Thyroid gland (tissue), 4 donors: ENCODE measurements at regions not wholly inside any gene's neighbourhood (a gene's known extent, or its start where the extent isn't known, plus 50 kb on each side); places are given as distances from the start of the nearest gene placed in this dataset.
A peak's percentile ranks its signal among the peaks of the same experiment; 100 is the strongest.

Experiments
- DNase-seq, 2 donors: peaks; one replicate each; pipeline ENCODE4 v3.0.0-alpha.2; 2019
- H3K27ac ChIP-seq, 3 donors: fragments of 200-600 bp; sonication (generic); 1 replicate in 2 of 3; 2 replicates in 1 of 3; pipeline ENCODE4 v1.5.1; 2016 to 2019; ENCODE audit warnings: mild to moderate bottlenecking in 1 of 3, moderate library complexity in 1 of 3
- H3K27me3 ChIP-seq: fragments of 200-600 bp; sonication (generic); one replicate; pipeline ENCODE4 v1.5.1; 2019
- H3K36me3 ChIP-seq, 2 donors: fragments of 200-600 bp; sonication (generic); one replicate each; pipeline ENCODE4 v1.5.1; 2016 to 2019
- H3K4me1 ChIP-seq, 2 donors: fragments of 200-600 bp; sonication (generic); one replicate each; pipeline ENCODE4 v1.5.1; 2017 to 2019
- H3K4me3 ChIP-seq, 3 donors: fragments of 200-600 bp; sonication (generic); replicated peaks in 1 of 3; 1 replicate in 2 of 3; 2 replicates in 1 of 3; pipeline ENCODE4 v1.5.1; 2016; ENCODE audit warnings: mild to moderate bottlenecking in 1 of 3
- H3K9me3 ChIP-seq: fragments of 200-600 bp; sonication (generic); one replicate; pipeline ENCODE4 v1.5.1; 2017
- POLR2A ChIP-seq, 2 donors: fragments of 450-650 bp; IDR thresholded peaks; one replicate each; pipeline ENCODE4 v1.6.1; 2017; ENCODE audit warnings: antibody characterized with exemption in 2 of 2, mild to moderate bottlenecking in 2 of 2, moderate library complexity in 1 of 2
- WGBS, 2 donors: methylation state at CpG; one replicate each; pipeline ENCODE4 v1.1.5; 2017; 5-methylcytosine and 5-hydroxymethylcytosine counted together
- intact Hi-C: fragments of 100-400 bp; cut with DNase I; formaldehyde crosslinking; loops from one replicate; pipeline ENCODE4 v1.15.1; 2023
- TF ChIP-seq, protein P1 (sequence below), 6 experiments: fragments of 200-600 bp in 3 of 6; fragments of 450-650 bp in 3 of 6; sonication (generic) in 3 of 6; IDR thresholded peaks; one replicate each; pipeline ENCODE4 v1.5.1; 2016 to 2019; ENCODE audit warnings: antibody characterized with exemption in 6 of 6, mild to moderate bottlenecking in 2 of 6, inconsistent platforms in 1 of 6, moderate library complexity in 1 of 6

DNA sequence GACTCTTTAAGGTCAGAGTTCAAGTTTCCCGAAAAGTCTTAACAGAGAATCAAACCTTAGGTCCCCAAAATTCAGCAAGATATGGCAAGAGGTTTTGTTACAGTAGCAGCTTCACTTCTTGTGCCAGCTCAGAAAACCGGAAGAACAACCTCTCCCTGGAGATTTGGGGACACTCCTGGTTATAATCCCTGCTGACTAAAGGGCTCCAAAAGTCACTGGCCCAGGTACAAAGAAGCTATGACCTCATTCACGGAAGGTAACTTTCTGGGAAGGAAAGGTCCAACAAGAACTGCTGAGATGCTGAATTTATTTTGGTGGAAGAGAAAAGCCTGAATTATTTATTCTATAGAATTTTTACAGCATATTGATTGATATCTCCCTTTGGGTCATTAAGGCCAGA lies 55.6 kb upstream of the DIO2 start:
- Histone ChIP-seq H3K27ac (no peak overlapping the region), H3K36me3 (no peaks in the 10 kb centered on the region), H3K27me3 (no peaks in the 10 kb centered on the region), H3K4me1 (no peaks in the 10 kb centered on the region), H3K9me3 (no peaks in the 10 kb centered on the region), H3K4me3 (no peak overlapping the region)
- DNase-seq: peak; percentile 25 to 33
- 61% methylated on average over 3 of the region's 3 CpGs for WGBS, 2 donors
- TF ChIP-seq, protein P1, sequence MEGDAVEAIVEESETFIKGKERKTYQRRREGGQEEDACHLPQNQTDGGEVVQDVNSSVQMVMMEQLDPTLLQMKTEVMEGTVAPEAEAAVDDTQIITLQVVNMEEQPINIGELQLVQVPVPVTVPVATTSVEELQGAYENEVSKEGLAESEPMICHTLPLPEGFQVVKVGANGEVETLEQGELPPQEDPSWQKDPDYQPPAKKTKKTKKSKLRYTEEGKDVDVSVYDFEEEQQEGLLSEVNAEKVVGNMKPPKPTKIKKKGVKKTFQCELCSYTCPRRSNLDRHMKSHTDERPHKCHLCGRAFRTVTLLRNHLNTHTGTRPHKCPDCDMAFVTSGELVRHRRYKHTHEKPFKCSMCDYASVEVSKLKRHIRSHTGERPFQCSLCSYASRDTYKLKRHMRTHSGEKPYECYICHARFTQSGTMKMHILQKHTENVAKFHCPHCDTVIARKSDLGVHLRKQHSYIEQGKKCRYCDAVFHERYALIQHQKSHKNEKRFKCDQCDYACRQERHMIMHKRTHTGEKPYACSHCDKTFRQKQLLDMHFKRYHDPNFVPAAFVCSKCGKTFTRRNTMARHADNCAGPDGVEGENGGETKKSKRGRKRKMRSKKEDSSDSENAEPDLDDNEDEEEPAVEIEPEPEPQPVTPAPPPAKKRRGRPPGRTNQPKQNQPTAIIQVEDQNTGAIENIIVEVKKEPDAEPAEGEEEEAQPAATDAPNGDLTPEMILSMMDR (IDR thresholded peaks at IDR 0.05): no peak
- TF ChIP-seq POLR2A (IDR thresholded peaks at IDR 0.05): no peak
- intact Hi-C loops: no loop called here

DNA sequence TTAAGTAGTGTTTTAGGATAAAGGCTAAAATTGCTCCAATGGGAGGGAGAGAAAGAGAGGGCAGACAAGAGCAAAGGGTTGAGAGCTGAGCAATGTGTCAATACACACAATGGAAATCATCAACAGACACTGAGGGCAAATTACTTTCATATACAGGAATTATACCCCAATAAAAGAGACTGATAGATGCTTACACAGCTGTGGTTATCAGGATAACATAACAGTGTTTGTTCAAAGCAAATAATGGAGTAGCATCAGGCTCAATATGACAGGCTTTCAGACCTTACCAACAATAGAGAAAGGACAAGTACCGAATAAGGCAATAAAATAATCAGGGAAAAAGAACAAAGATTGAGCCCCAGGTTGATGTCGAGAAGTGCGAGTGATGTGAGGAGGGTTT lies 53.4 kb upstream of the DIO2 start:
- intact Hi-C loops: no loop called here
- DNase-seq: no peak
- Histone ChIP-seq H3K4me3 (no peak overlapping the region), H3K4me1 (no peaks in the 10 kb centered on the region), H3K9me3 (no peaks in the 10 kb centered on the region), H3K36me3 (no peaks in the 10 kb centered on the region), H3K27ac (no peak overlapping the region), H3K27me3 (no peaks in the 10 kb centered on the region)
- TF ChIP-seq, protein P1 (IDR thresholded peaks at IDR 0.05): no peak
- TF ChIP-seq POLR2A (IDR thresholded peaks at IDR 0.05): no peak
- WGBS, 2 donors: 92 to 97% methylated on average over 3 of the region's 3 CpGs
